BLaER1 (cell line): ENCODE measurements at regions not wholly inside any gene's neighbourhood (a gene's known extent, or its start where the extent isn't known, plus 50 kb on each side); places are given as distances from the start of the nearest gene placed in this dataset.

Experiments
- H3K27ac ChIP-seq: shearing (Covaris generic); formaldehyde crosslinking; 2 replicates; pipeline ENCODE4 v1.8.1; 2022
- H3K27me3 ChIP-seq: shearing (Covaris generic); formaldehyde crosslinking; 2 replicates; pipeline ENCODE4 v1.8.1; 2022
- H3K36me3 ChIP-seq: shearing (Covaris generic); formaldehyde crosslinking; 2 replicates; pipeline ENCODE4 v1.8.1; 2022
- H3K4me1 ChIP-seq: shearing (Covaris generic); formaldehyde crosslinking; 2 replicates; pipeline ENCODE4 v1.8.1; 2022
- H3K4me2 ChIP-seq: shearing (Covaris generic); formaldehyde crosslinking; 2 replicates; pipeline ENCODE4 v1.8.1; 2022
- H3K4me3 ChIP-seq: shearing (Covaris generic); formaldehyde crosslinking; 2 replicates; pipeline ENCODE4 v1.8.1; 2022
- H3K9ac ChIP-seq: shearing (Covaris generic); formaldehyde crosslinking; 2 replicates; pipeline ENCODE4 v1.8.1; 2022
- H3K9me3 ChIP-seq: shearing (Covaris generic); formaldehyde crosslinking; 2 replicates; pipeline ENCODE4 v1.8.1; 2022
- H4K20me1 ChIP-seq: shearing (Covaris generic); formaldehyde crosslinking; 2 replicates; pipeline ENCODE4 v1.8.1; 2022
- Cebpa-rat ChIP-seq: shearing (Covaris generic); IDR thresholded peaks from 2 replicates; pipeline ENCODE4 v1.8.1; 2022

GRCh38 chr13:80239116-80239515 lies 101.8 kb downstream of the SPRY2 start:
- Histone ChIP-seq H3K9ac (no peak overlapping the region), H3K4me1 (peaks cover 17% of the 10 kb centered on the region), H3K9me3 (no peaks in the 10 kb centered on the region), H3K4me2 (no peak overlapping the region), H3K27me3 (no peaks in the 10 kb centered on the region), H3K27ac (no peak overlapping the region), H4K20me1 (no peaks in the 10 kb centered on the region), H3K4me3 (no peak overlapping the region), H3K36me3 (no peaks in the 10 kb centered on the region)
- TF ChIP-seq Cebpa-rat, result no peak

GRCh38 chr13:80237646-80238045 lies 103.3 kb downstream of the SPRY2 start:
- H3K4me2 ChIP-seq, result no peak overlapping the region
- no peak overlapping the region for H3K27ac ChIP-seq
- no peaks in the 10 kb centered on the region for H4K20me1 ChIP-seq
- peaks cover 17% of the 10 kb centered on the region for H3K4me1 ChIP-seq
- no peak overlapping the region for H3K4me3 ChIP-seq
- peaks cover 6% of the 10 kb centered on the region; the same call in 1 of the 2 replicates for H3K9me3 ChIP-seq
- H3K36me3 ChIP-seq, result no peaks in the 10 kb centered on the region
- H3K27me3 ChIP-seq, result no peaks in the 10 kb centered on the region
- no peak overlapping the region for H3K9ac ChIP-seq
- no peak for TF ChIP-seq Cebpa-rat

GRCh38 chr13:80235967-80236302 lies 105.0 kb downstream of the SPRY2 start:
- no peaks in the 10 kb centered on the region for H3K36me3 ChIP-seq
- H3K4me3 ChIP-seq, result no peak overlapping the region
- peak overlapping the region; percentile 59 for H3K4me2 ChIP-seq
- H3K27ac ChIP-seq, result no peak overlapping the region
- H3K27me3 ChIP-seq, result no peaks in the 10 kb centered on the region
- H4K20me1 ChIP-seq, result no peaks in the 10 kb centered on the region
- peaks cover 6% of the 10 kb centered on the region; the same call in 1 of the 2 replicates for H3K9me3 ChIP-seq
- no peak for TF ChIP-seq Cebpa-rat
- peaks cover 17% of the 10 kb centered on the region for H3K4me1 ChIP-seq
- no peak overlapping the region for H3K9ac ChIP-seq

- Histone ChIP-seq H3K9ac (no peak overlapping the region), H3K9me3 (peaks cover 6% of the 10 kb centered on the region; the same call in 1 of the 2 replicates), H3K4me1 (peaks cover 17% of the 10 kb centered on the region), H4K20me1 (no peaks in the 10 kb centered on the region), H3K27me3 (no peaks in the 10 kb centered on the region), H3K27ac (peak overlapping the region; percentile 28; the same call in 1 of the 2 replicates), H3K4me2 (peak overlapping the region; percentile 59), H3K36me3 (no peaks in the 10 kb centered on the region), H3K4me3 (no peak overlapping the region; the same call in 1 of the 2 replicates)
- no peak for TF ChIP-seq Cebpa-rat
Measured at GRCh38 chr13:80235166-80235966, 105.6 kb downstream of the SPRY2 start.

- Histone ChIP-seq H3K9me3 (no peaks in the 10 kb centered on the region), H3K4me1 (no peaks in the 10 kb centered on the region), H3K27me3 (no peaks in the 10 kb centered on the region), H3K9ac (no peak overlapping the region), H3K27ac (no peak overlapping the region), H3K4me3 (no peak overlapping the region), H3K4me2 (no peak overlapping the region), H3K36me3 (no peaks in the 10 kb centered on the region), H4K20me1 (no peaks in the 10 kb centered on the region)
- TF ChIP-seq Cebpa-rat, result no peak
Measured at GRCh38 chr13:80227645-80228044, 113.3 kb downstream of the SPRY2 start.

GRCh38 chr13:80226645-80227044 lies 114.3 kb downstream of the SPRY2 start:
- no peak overlapping the region for H3K27ac ChIP-seq
- H3K36me3 ChIP-seq, result no peaks in the 10 kb centered on the region
- no peaks in the 10 kb centered on the region for H4K20me1 ChIP-seq
- H3K9me3 ChIP-seq, result no peaks in the 10 kb centered on the region
- no peaks in the 10 kb centered on the region for H3K27me3 ChIP-seq
- no peaks in the 10 kb centered on the region for H3K4me1 ChIP-seq
- no peak overlapping the region for H3K4me2 ChIP-seq
- no peak for TF ChIP-seq Cebpa-rat
- H3K4me3 ChIP-seq, result no peak overlapping the region
- no peak overlapping the region for H3K9ac ChIP-seq

GRCh38 chr13:80224468-80224867 lies 116.5 kb downstream of the SPRY2 start:
- no peak overlapping the region for H3K27ac ChIP-seq
- no peaks in the 10 kb centered on the region for H3K4me1 ChIP-seq
- H3K9me3 ChIP-seq, result no peaks in the 10 kb centered on the region
- H3K27me3 ChIP-seq, result no peaks in the 10 kb centered on the region
- TF ChIP-seq Cebpa-rat, result no peak
- no peak overlapping the region for H3K4me2 ChIP-seq
- no peaks in the 10 kb centered on the region for H3K36me3 ChIP-seq
- no peak overlapping the region for H3K9ac ChIP-seq
- no peaks in the 10 kb centered on the region for H4K20me1 ChIP-seq
- no peak overlapping the region for H3K4me3 ChIP-seq

- Histone ChIP-seq H4K20me1 (no peaks in the 10 kb centered on the region), H3K9ac (no peak overlapping the region), H3K27ac (no peak overlapping the region), H3K9me3 (no peaks in the 10 kb centered on the region), H3K4me3 (no peak overlapping the region), H3K27me3 (no peaks in the 10 kb centered on the region), H3K4me1 (no peaks in the 10 kb centered on the region), H3K4me2 (no peak overlapping the region), H3K36me3 (no peaks in the 10 kb centered on the region)
- TF ChIP-seq Cebpa-rat, result no peak
Measured at GRCh38 chr13:80217614-80218456, 123.1 kb downstream of the SPRY2 start.

GRCh38 chr13:80215368-80215767 lies 125.6 kb downstream of the SPRY2 start:
- no peaks in the 10 kb centered on the region for H3K4me1 ChIP-seq
- H3K36me3 ChIP-seq, result no peaks in the 10 kb centered on the region
- H3K9me3 ChIP-seq, result no peaks in the 10 kb centered on the region
- H3K4me3 ChIP-seq, result no peak overlapping the region
- TF ChIP-seq Cebpa-rat, result no peak
- no peak overlapping the region for H3K9ac ChIP-seq
- no peaks in the 10 kb centered on the region for H4K20me1 ChIP-seq
- H3K27ac ChIP-seq, result no peak overlapping the region
- H3K27me3 ChIP-seq, result no peaks in the 10 kb centered on the region
- H3K4me2 ChIP-seq, result no peak overlapping the region

GRCh38 chr13:80214521-80214991 lies 126.4 kb downstream of the SPRY2 start:
- H3K27me3 ChIP-seq, result no peaks in the 10 kb centered on the region
- H3K4me1 ChIP-seq, result no peaks in the 10 kb centered on the region
- H3K9ac ChIP-seq, result no peak overlapping the region
- H3K36me3 ChIP-seq, result no peaks in the 10 kb centered on the region
- no peak overlapping the region for H3K4me2 ChIP-seq
- TF ChIP-seq Cebpa-rat, result no peak
- no peak overlapping the region for H3K4me3 ChIP-seq
- no peaks in the 10 kb centered on the region for H3K9me3 ChIP-seq
- no peaks in the 10 kb centered on the region for H4K20me1 ChIP-seq
- no peak overlapping the region for H3K27ac ChIP-seq
